ENCODE measurements at regions not wholly inside any gene's neighbourhood (a gene's known extent, or its start where the extent isn't known, plus 50 kb on each side); places are given as distances from the start of the nearest gene placed in this dataset.

- no peak overlapping the region for H2BK12ac ChIP-seq (ENCODE audit: low read length)
- no peak overlapping the region for H3K9ac ChIP-seq (ENCODE audit: low read length)
- H3K4ac ChIP-seq (ENCODE audit: low read depth, low read length): no peak overlapping the region
- no CpG with 5 or more reads among the region's 18 CpGs for WGBS (ENCODE audit: extremely low coverage, insufficient coverage, insufficient read length)
- H4K8ac ChIP-seq (ENCODE audit: low read depth, low read length): no peak overlapping the region
- no peak overlapping the region for H2BK5ac ChIP-seq (ENCODE audit: low read depth, low read length, poor library complexity)
- H3K4me3 ChIP-seq (ENCODE audit: low read depth, low read length): no peak overlapping the region
- no peak overlapping the region for H3K18ac ChIP-seq (ENCODE audit: low read length)
- peaks cover 4% of the 10 kb centered on the region for H3K9me3 ChIP-seq (ENCODE audit: insufficient read depth, low read depth, low read length)
- no peak overlapping the region for H3K14ac ChIP-seq (ENCODE audit: low read length)
- H3K23ac ChIP-seq (ENCODE audit: low read length): no peak overlapping the region
- no peaks in the 10 kb centered on the region for H3K4me1 ChIP-seq (ENCODE audit: control insufficient read depth in 1 of 2, insufficient read depth in 2 of 2, low read length in 2 of 2)
- H3K79me1 ChIP-seq (ENCODE audit: low read length): no peaks in the 10 kb centered on the region
- H4K12ac ChIP-seq (ENCODE audit: low read depth, low read length): no peak overlapping the region
- no peak overlapping the region for H3K27ac ChIP-seq (ENCODE audit: low read depth, low read length)
- no peak overlapping the region for H4K91ac ChIP-seq (ENCODE audit: low read depth, low read length)
- no peaks in the 10 kb centered on the region for H3K36me3 ChIP-seq (ENCODE audit: control insufficient read depth in 1 of 2, insufficient read depth in 2 of 2, low read length in 2 of 2)
- no peaks in the 10 kb centered on the region for H3K27me3 ChIP-seq (ENCODE audit: insufficient read depth, low read length)
- H2AK5ac ChIP-seq (ENCODE audit: low read length): no peak overlapping the region
- no peaks in the 10 kb centered on the region for H3K79me2 ChIP-seq (ENCODE audit: control insufficient read depth, insufficient read depth, low read length, poor library complexity)
- DNase-seq: no peak
- H2BK120ac ChIP-seq (ENCODE audit: insufficient read depth, low read length, poor library complexity): no peak overlapping the region
- H2AFZ ChIP-seq (ENCODE audit: insufficient read depth, low read length, poor library complexity): no peak overlapping the region
- no peak overlapping the region for H3K4me2 ChIP-seq (ENCODE audit: low read length)
Measured at GRCh38 chr6:170186941-170187668, 103.8 kb downstream of the DLL1 start.

GRCh38 chr6:170186006-170186935, 104.6 kb downstream of the DLL1 start:
- Histone ChIP-seq H2BK5ac (ENCODE audit: low read depth, low read length, poor library complexity) (no peak overlapping the region), H4K8ac (ENCODE audit: low read depth, low read length) (no peak overlapping the region), H3K9ac (ENCODE audit: low read length) (no peak overlapping the region), H3K4me2 (ENCODE audit: low read length) (no peak overlapping the region), H4K91ac (ENCODE audit: low read depth, low read length) (no peak overlapping the region), H3K79me2 (ENCODE audit: control insufficient read depth, insufficient read depth, low read length, poor library complexity) (no peaks in the 10 kb centered on the region), H3K27ac (ENCODE audit: low read depth, low read length) (no peak overlapping the region), H3K14ac (ENCODE audit: low read length) (no peak overlapping the region), H3K4me1 (ENCODE audit: control insufficient read depth in 1 of 2, insufficient read depth in 2 of 2, low read length in 2 of 2) (no peaks in the 10 kb centered on the region), H3K4ac (ENCODE audit: low read depth, low read length) (no peak overlapping the region), H3K18ac (ENCODE audit: low read length) (no peak overlapping the region), H2BK120ac (ENCODE audit: insufficient read depth, low read length, poor library complexity) (no peak overlapping the region), H4K12ac (ENCODE audit: low read depth, low read length) (no peak overlapping the region), H3K9me3 (ENCODE audit: insufficient read depth, low read depth, low read length) (peaks cover 7% of the 10 kb centered on the region), H2AFZ (ENCODE audit: insufficient read depth, low read length, poor library complexity) (no peak overlapping the region), H2AK5ac (ENCODE audit: low read length) (no peak overlapping the region), H3K27me3 (ENCODE audit: insufficient read depth, low read length) (no peaks in the 10 kb centered on the region), H3K79me1 (ENCODE audit: low read length) (no peaks in the 10 kb centered on the region), H2BK12ac (ENCODE audit: low read length) (no peak overlapping the region), H3K23ac (ENCODE audit: low read length) (no peak overlapping the region), H3K4me3 (ENCODE audit: low read depth, low read length) (peak overlapping the region; percentile 18), H3K36me3 (ENCODE audit: control insufficient read depth in 1 of 2, insufficient read depth in 2 of 2, low read length in 2 of 2) (no peaks in the 10 kb centered on the region)
- no peak for DNase-seq
- WGBS (ENCODE audit: extremely low coverage, insufficient coverage, insufficient read length): no CpG with 5 or more reads among the region's 30 CpGs

- Histone ChIP-seq H3K4me2 (ENCODE audit: low read length) (no peak overlapping the region), H2AFZ (ENCODE audit: insufficient read depth, low read length, poor library complexity) (no peak overlapping the region)
- WGBS (ENCODE audit: extremely low coverage, insufficient coverage, insufficient read length): no CpG with 5 or more reads among the region's 29 CpGs
Measured at GRCh38 chr6:170185175-170185978, 105.5 kb downstream of the DLL1 start.

GRCh38 chr6:170184316-170184715, 106.6 kb downstream of the DLL1 start:
- WGBS (ENCODE audit: extremely low coverage, insufficient coverage, insufficient read length): no CpG with 5 or more reads among the region's 5 CpGs
- no peak overlapping the region for H4K8ac ChIP-seq (ENCODE audit: low read depth, low read length)
- H3K23ac ChIP-seq (ENCODE audit: low read length): no peak overlapping the region
- H3K36me3 ChIP-seq (ENCODE audit: control insufficient read depth in 1 of 2, insufficient read depth in 2 of 2, low read length in 2 of 2): no peaks in the 10 kb centered on the region
- no peaks in the 10 kb centered on the region for H3K79me1 ChIP-seq (ENCODE audit: low read length)
- DNase-seq: no peak
- H2AFZ ChIP-seq (ENCODE audit: insufficient read depth, low read length, poor library complexity): no peak overlapping the region
- no peak overlapping the region for H3K9ac ChIP-seq (ENCODE audit: low read length)
- no peak overlapping the region for H3K18ac ChIP-seq (ENCODE audit: low read length)
- no peak overlapping the region for H2AK5ac ChIP-seq (ENCODE audit: low read length)
- H3K27me3 ChIP-seq (ENCODE audit: insufficient read depth, low read length): no peaks in the 10 kb centered on the region
- no peak overlapping the region for H2BK5ac ChIP-seq (ENCODE audit: low read depth, low read length, poor library complexity)
- H3K4ac ChIP-seq (ENCODE audit: low read depth, low read length): no peak overlapping the region
- H2BK12ac ChIP-seq (ENCODE audit: low read length): no peak overlapping the region
- peaks cover 7% of the 10 kb centered on the region for H3K9me3 ChIP-seq (ENCODE audit: insufficient read depth, low read depth, low read length)
- H4K12ac ChIP-seq (ENCODE audit: low read depth, low read length): no peak overlapping the region
- H3K4me1 ChIP-seq (ENCODE audit: control insufficient read depth in 1 of 2, insufficient read depth in 2 of 2, low read length in 2 of 2): no peaks in the 10 kb centered on the region
- no peak overlapping the region for H4K91ac ChIP-seq (ENCODE audit: low read depth, low read length)
- H3K4me3 ChIP-seq (ENCODE audit: low read depth, low read length): no peak overlapping the region
- no peak overlapping the region for H3K14ac ChIP-seq (ENCODE audit: low read length)
- H3K27ac ChIP-seq (ENCODE audit: low read depth, low read length): no peak overlapping the region
- H2BK120ac ChIP-seq (ENCODE audit: insufficient read depth, low read length, poor library complexity): no peak overlapping the region
- no peak overlapping the region for H3K4me2 ChIP-seq (ENCODE audit: low read length)
- no peaks in the 10 kb centered on the region for H3K79me2 ChIP-seq (ENCODE audit: control insufficient read depth, insufficient read depth, low read length, poor library complexity)

More at GRCh38 chr6:170185175-170185978, 105.5 kb downstream of the DLL1 start:
- no peak overlapping the region for H3K18ac ChIP-seq (ENCODE audit: low read length)
- H2AK5ac ChIP-seq (ENCODE audit: low read length): no peak overlapping the region
- no peak overlapping the region for H2BK12ac ChIP-seq (ENCODE audit: low read length)
- no peaks in the 10 kb centered on the region for H3K27me3 ChIP-seq (ENCODE audit: insufficient read depth, low read length)
- no peak overlapping the region for H3K23ac ChIP-seq (ENCODE audit: low read length)
- H3K36me3 ChIP-seq (ENCODE audit: control insufficient read depth in 1 of 2, insufficient read depth in 2 of 2, low read length in 2 of 2): no peaks in the 10 kb centered on the region
- H3K4me1 ChIP-seq (ENCODE audit: control insufficient read depth in 1 of 2, insufficient read depth in 2 of 2, low read length in 2 of 2): no peaks in the 10 kb centered on the region
- no peak overlapping the region for H3K14ac ChIP-seq (ENCODE audit: low read length)
- no peak overlapping the region for H3K9ac ChIP-seq (ENCODE audit: low read length)
- H4K91ac ChIP-seq (ENCODE audit: low read depth, low read length): no peak overlapping the region
- H2BK120ac ChIP-seq (ENCODE audit: insufficient read depth, low read length, poor library complexity): no peak overlapping the region
- H3K79me1 ChIP-seq (ENCODE audit: low read length): no peaks in the 10 kb centered on the region
- no peak overlapping the region for H3K27ac ChIP-seq (ENCODE audit: low read depth, low read length)
- no peak for DNase-seq
- no peak overlapping the region for H4K8ac ChIP-seq (ENCODE audit: low read depth, low read length)
- no peak overlapping the region for H2BK5ac ChIP-seq (ENCODE audit: low read depth, low read length, poor library complexity)
- H3K4ac ChIP-seq (ENCODE audit: low read depth, low read length): no peak overlapping the region
- no peak overlapping the region for H4K12ac ChIP-seq (ENCODE audit: low read depth, low read length)
- H3K9me3 ChIP-seq (ENCODE audit: insufficient read depth, low read depth, low read length): peaks cover 7% of the 10 kb centered on the region
- H3K79me2 ChIP-seq (ENCODE audit: control insufficient read depth, insufficient read depth, low read length, poor library complexity): no peaks in the 10 kb centered on the region
- no peak overlapping the region for H3K4me3 ChIP-seq (ENCODE audit: low read depth, low read length)

Measured in trophoblast cell (in vitro differentiated cells and primary cell).